Liver (tissue), 8 donors: ENCODE measurements at regions not wholly inside any gene's neighbourhood (a gene's known extent, or its start where the extent isn't known, plus 50 kb on each side); places are given as distances from the start of the nearest gene placed in this dataset.

Experiments used
- DNase-seq: peaks from one replicate; pipeline ENCODE4 v3.0.0-alpha.2; 2017; ENCODE audit warnings: low spot score
- H3K27ac ChIP-seq, 2 donors: one replicate each; pipeline ENCODE4 v1.7.0; 2013; ENCODE audit warnings: inconsistent platforms in 2 of 2, low read length in 2 of 2, control low read depth in 1 of 2, low read depth in 1 of 2, mild to moderate bottlenecking in 1 of 2
- H3K27me3 ChIP-seq, 4 donors: one replicate each; pipeline versions ENCODE4 v1.6.1 to v1.7.0; 2013; ENCODE audit warnings: low read length in 3 of 4, inconsistent platforms in 1 of 4, mild to moderate bottlenecking in 1 of 4, moderate library complexity in 1 of 4; ENCODE audit not compliant: control insufficient read depth in 4 of 4, insufficient read depth in 4 of 4
- H3K36me3 ChIP-seq, 4 donors: one replicate each; pipeline versions ENCODE4 v1.6.1 to v1.7.0; 2013; ENCODE audit warnings: low read length in 3 of 4, mild to moderate bottlenecking in 3 of 4, low read depth in 1 of 4, moderate library complexity in 1 of 4; ENCODE audit not compliant: control insufficient read depth in 4 of 4, insufficient read depth in 3 of 4
- H3K4me1 ChIP-seq, 4 donors: one replicate each; pipeline versions ENCODE4 v1.6.1 to v1.7.0; 2013; ENCODE audit warnings: low read length in 3 of 4, mild to moderate bottlenecking in 3 of 4, moderate library complexity in 1 of 4; ENCODE audit not compliant: control insufficient read depth in 4 of 4, insufficient read depth in 4 of 4
- H3K4me3 ChIP-seq, 3 donors: one replicate each; pipeline versions ENCODE4 v1.6.1 to v1.7.0; 2013; ENCODE audit warnings: low read length in 3 of 3, control low read depth in 1 of 3, low read depth in 1 of 3, mild to moderate bottlenecking in 1 of 3
- H3K9ac ChIP-seq, 2 donors: one replicate each; pipeline ENCODE4 v1.7.0; 2013; ENCODE audit warnings: low read length in 2 of 2, mild to moderate bottlenecking in 2 of 2, moderate library complexity in 2 of 2, control low read depth in 1 of 2, low read depth in 1 of 2
- H3K9me3 ChIP-seq, 4 donors: one replicate each; pipeline versions ENCODE4 v1.6.1 to v1.7.0; 2013; ENCODE audit warnings: low read length in 3 of 4; ENCODE audit not compliant: control insufficient read depth in 4 of 4
- EGR1 ChIP-seq, 2 donors: IDR thresholded peaks; 2 replicates each; pipeline ENCODE4 v1.6.1; 2016 to 2018; ENCODE audit warnings: antibody characterized with exemption in 2 of 2, low read depth in 2 of 2
- FOXA1 ChIP-seq: IDR thresholded peaks from 2 replicates; pipeline ENCODE4 v1.6.1; 2016; ENCODE audit warnings: antibody characterized with exemption
- FOXA2 ChIP-seq: IDR thresholded peaks from 2 replicates; pipeline ENCODE4 v1.6.1; 2016; ENCODE audit warnings: antibody characterized with exemption
- GABPA ChIP-seq, 2 donors: IDR thresholded peaks in 1 of 2; conservative IDR thresholded peaks in 1 of 2; 2 replicates each; pipeline ENCODE4 v1.6.1; 2016; ENCODE audit warnings: antibody characterized with exemption in 2 of 2, mild to moderate bottlenecking in 1 of 2, moderate library complexity in 1 of 2
- HNF4A ChIP-seq, 2 donors: conservative IDR thresholded peaks; 2 replicates each; pipeline ENCODE4 v1.6.1; 2016; ENCODE audit warnings: antibody characterized with exemption in 2 of 2, mild to moderate bottlenecking in 2 of 2
- HNF4G ChIP-seq: IDR thresholded peaks from 2 replicates; pipeline ENCODE4 v1.6.1; 2016; ENCODE audit warnings: antibody characterized with exemption
- JUND ChIP-seq, 2 donors: IDR thresholded peaks; 2 replicates each; pipeline ENCODE4 v1.6.1; 2016; ENCODE audit warnings: antibody characterized with exemption in 2 of 2
- NR2F2 ChIP-seq: IDR thresholded peaks from 2 replicates; pipeline ENCODE4 v1.6.1; 2016; ENCODE audit warnings: antibody characterized with exemption
- RAD21 ChIP-seq, 2 donors: IDR thresholded peaks; 2 replicates each; pipeline ENCODE4 v1.6.1; 2016; ENCODE audit warnings: antibody characterized with exemption in 2 of 2, mild to moderate bottlenecking in 2 of 2
- SP1 ChIP-seq: IDR thresholded peaks from 2 replicates; pipeline ENCODE4 v1.6.1; 2018; ENCODE audit warnings: antibody characterized with exemption, mild to moderate bottlenecking
- YY1 ChIP-seq: IDR thresholded peaks from 2 replicates; pipeline ENCODE4 v1.6.1; 2016; ENCODE audit warnings: antibody characterized with exemption, mild to moderate bottlenecking
- WGBS: extraction: QIAGEN DNeasy Blood & Tissue Kit; methylation state at CpG from one replicate; pipeline ENCODE4 v1.1.7; 2013; 5-methylcytosine and 5-hydroxymethylcytosine counted together
- TF ChIP-seq, protein P1 (sequence below): IDR thresholded peaks from 2 replicates; pipeline ENCODE4 v1.6.1; 2016; ENCODE audit warnings: antibody characterized with exemption
- TF ChIP-seq, protein P2 (sequence below): IDR thresholded peaks from 2 replicates; pipeline ENCODE4 v1.6.1; 2016; ENCODE audit warnings: antibody characterized with exemption, mild to moderate bottlenecking
- TF ChIP-seq, protein P3 (sequence below): IDR thresholded peaks from 2 replicates; pipeline ENCODE4 v1.6.1; 2016; ENCODE audit warnings: antibody characterized with exemption
- TF ChIP-seq, protein P4 (sequence below): fragments of 150-350 bp; IDR thresholded peaks from 2 replicates; pipeline ENCODE4 v1.5.1; 2017; ENCODE audit warnings: improper control_type of control experiment, low read depth, low read length; ENCODE audit not compliant: missing input control
- TF ChIP-seq, protein P5 (sequence below): IDR thresholded peaks from 2 replicates; pipeline ENCODE4 v1.6.1; 2016; ENCODE audit warnings: antibody characterized with exemption
- donor health status: healthy.
- donor health status: healthy.
- donor health status: healthy.
- donor health status: healthy.
- donor health status: healthy.

DNA sequence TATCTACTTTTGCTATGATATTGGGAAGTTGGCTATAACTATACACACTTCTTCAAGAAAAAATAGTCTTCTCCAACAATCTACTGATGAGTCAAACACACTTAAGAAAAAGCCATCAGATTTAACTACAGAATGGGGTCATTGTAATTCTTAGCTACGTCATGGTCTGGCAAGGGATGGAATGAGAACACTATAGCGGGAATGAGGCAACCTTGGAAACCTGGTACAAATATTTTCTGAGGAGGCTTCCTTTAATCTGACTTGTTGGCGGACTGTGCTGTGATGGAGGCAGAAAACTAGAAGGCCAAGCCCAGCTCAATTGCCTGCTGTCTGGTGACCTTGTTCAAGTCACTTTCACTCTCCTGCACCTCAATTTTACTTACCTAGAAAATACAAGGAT lies 586.8 kb upstream of the JAG1 start:
- H3K27me3 ChIP-seq: peaks cover 0 to 5% (median 0%) of the 10 kb centered on the region in 4 donors
- WGBS: 91% methylated on average over 3 of the region's 3 CpGs
- no peaks in the 10 kb centered on the region for H3K36me3 ChIP-seq
- TF ChIP-seq SP1: no peak
- TF ChIP-seq, protein P1, sequence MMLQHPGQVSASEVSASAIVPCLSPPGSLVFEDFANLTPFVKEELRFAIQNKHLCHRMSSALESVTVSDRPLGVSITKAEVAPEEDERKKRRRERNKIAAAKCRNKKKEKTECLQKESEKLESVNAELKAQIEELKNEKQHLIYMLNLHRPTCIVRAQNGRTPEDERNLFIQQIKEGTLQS: no peak
- TF ChIP-seq RAD21 (IDR thresholded peaks at IDR 0.05): no peak
- TF ChIP-seq EGR1 (IDR thresholded peaks at IDR 0.05; ENCODE audit: low read depth in 2 of 2): no peak
- TF ChIP-seq JUND (IDR thresholded peaks at IDR 0.05): no peak
- no peak for TF ChIP-seq GABPA (IDR thresholded peaks at IDR 0.05 in 1 of 2, conservative IDR thresholded peaks at IDR 0.05 in 1 of 2)
- no peak for TF ChIP-seq FOXA2
- no peak for TF ChIP-seq FOXA1
- TF ChIP-seq, protein P2, sequence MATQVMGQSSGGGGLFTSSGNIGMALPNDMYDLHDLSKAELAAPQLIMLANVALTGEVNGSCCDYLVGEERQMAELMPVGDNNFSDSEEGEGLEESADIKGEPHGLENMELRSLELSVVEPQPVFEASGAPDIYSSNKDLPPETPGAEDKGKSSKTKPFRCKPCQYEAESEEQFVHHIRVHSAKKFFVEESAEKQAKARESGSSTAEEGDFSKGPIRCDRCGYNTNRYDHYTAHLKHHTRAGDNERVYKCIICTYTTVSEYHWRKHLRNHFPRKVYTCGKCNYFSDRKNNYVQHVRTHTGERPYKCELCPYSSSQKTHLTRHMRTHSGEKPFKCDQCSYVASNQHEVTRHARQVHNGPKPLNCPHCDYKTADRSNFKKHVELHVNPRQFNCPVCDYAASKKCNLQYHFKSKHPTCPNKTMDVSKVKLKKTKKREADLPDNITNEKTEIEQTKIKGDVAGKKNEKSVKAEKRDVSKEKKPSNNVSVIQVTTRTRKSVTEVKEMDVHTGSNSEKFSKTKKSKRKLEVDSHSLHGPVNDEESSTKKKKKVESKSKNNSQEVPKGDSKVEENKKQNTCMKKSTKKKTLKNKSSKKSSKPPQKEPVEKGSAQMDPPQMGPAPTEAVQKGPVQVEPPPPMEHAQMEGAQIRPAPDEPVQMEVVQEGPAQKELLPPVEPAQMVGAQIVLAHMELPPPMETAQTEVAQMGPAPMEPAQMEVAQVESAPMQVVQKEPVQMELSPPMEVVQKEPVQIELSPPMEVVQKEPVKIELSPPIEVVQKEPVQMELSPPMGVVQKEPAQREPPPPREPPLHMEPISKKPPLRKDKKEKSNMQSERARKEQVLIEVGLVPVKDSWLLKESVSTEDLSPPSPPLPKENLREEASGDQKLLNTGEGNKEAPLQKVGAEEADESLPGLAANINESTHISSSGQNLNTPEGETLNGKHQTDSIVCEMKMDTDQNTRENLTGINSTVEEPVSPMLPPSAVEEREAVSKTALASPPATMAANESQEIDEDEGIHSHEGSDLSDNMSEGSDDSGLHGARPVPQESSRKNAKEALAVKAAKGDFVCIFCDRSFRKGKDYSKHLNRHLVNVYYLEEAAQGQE: no peak
- TF ChIP-seq, protein P3, sequence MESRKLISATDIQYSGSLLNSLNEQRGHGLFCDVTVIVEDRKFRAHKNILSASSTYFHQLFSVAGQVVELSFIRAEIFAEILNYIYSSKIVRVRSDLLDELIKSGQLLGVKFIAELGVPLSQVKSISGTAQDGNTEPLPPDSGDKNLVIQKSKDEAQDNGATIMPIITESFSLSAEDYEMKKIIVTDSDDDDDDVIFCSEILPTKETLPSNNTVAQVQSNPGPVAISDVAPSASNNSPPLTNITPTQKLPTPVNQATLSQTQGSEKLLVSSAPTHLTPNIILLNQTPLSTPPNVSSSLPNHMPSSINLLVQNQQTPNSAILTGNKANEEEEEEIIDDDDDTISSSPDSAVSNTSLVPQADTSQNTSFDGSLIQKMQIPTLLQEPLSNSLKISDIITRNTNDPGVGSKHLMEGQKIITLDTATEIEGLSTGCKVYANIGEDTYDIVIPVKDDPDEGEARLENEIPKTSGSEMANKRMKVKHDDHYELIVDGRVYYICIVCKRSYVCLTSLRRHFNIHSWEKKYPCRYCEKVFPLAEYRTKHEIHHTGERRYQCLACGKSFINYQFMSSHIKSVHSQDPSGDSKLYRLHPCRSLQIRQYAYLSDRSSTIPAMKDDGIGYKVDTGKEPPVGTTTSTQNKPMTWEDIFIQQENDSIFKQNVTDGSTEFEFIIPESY: no peak
- TF ChIP-seq HNF4A (conservative IDR thresholded peaks at IDR 0.05): no peak
- no peak for TF ChIP-seq YY1
- H3K4me3 ChIP-seq: no peak overlapping the region
- no peak overlapping the region for H3K27ac ChIP-seq
- peaks cover 0 to 5% (median 1%) of the 10 kb centered on the region in 4 donors for H3K9me3 ChIP-seq
- H3K9ac ChIP-seq: no peak overlapping the region
- H3K4me1 ChIP-seq: no peaks in the 10 kb centered on the region
- no peak for DNase-seq

DNA sequence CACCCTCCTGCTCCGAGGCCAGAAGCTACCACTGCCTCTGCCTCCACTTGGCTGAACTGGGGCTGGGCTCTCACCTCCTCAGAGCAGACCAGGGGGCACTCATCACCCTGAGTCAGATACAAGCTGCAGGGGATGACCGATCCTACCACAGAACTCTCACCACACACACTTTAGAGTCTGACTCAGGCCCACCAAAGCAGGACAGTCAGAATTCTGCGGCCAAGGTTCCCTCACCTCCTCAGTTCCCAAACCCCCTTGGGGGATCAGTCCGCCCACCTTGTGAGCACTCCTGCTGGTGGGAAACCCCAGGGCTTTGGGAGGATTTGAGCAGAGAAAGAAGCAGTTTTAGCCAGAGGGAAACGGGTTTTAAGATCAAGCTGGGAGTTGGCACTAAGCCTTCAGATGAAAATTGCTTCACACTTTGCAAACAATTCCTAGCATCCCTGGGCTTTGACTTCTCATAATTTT lies 587.8 kb upstream of the JAG1 start:
- Histone ChIP-seq H3K36me3 (no peaks in the 10 kb centered on the region), H3K9me3 (peaks cover 0 to 5% (median 1%) of the 10 kb centered on the region in 4 donors), H3K4me3 (no peak overlapping the region), H3K4me1 (no peaks in the 10 kb centered on the region), H3K27ac (no peak overlapping the region), H3K9ac (no peak overlapping the region), H3K27me3 (peaks cover 0 to 7% (median 0%) of the 10 kb centered on the region in 4 donors)
- WGBS: 71% methylated on average over 5 of the region's 5 CpGs
- DNase-seq: no peak
- TF ChIP-seq EGR1 (IDR thresholded peaks at IDR 0.05; ENCODE audit: low read depth in 2 of 2) (no peak), NR2F2 (no peak), GABPA (IDR thresholded peaks at IDR 0.05 in 1 of 2, conservative IDR thresholded peaks at IDR 0.05 in 1 of 2) (no peak), JUND (IDR thresholded peaks at IDR 0.05) (no peak), HNF4G (no peak), YY1 (no peak), FOXA2 (no peak), HNF4A (conservative IDR thresholded peaks at IDR 0.05) (no peak), RAD21 (IDR thresholded peaks at IDR 0.05) (no peak)
- TF ChIP-seq, protein P2: no peak
- TF ChIP-seq, protein P1: no peak
- TF ChIP-seq, protein P3: no peak
- TF ChIP-seq, protein P4, sequence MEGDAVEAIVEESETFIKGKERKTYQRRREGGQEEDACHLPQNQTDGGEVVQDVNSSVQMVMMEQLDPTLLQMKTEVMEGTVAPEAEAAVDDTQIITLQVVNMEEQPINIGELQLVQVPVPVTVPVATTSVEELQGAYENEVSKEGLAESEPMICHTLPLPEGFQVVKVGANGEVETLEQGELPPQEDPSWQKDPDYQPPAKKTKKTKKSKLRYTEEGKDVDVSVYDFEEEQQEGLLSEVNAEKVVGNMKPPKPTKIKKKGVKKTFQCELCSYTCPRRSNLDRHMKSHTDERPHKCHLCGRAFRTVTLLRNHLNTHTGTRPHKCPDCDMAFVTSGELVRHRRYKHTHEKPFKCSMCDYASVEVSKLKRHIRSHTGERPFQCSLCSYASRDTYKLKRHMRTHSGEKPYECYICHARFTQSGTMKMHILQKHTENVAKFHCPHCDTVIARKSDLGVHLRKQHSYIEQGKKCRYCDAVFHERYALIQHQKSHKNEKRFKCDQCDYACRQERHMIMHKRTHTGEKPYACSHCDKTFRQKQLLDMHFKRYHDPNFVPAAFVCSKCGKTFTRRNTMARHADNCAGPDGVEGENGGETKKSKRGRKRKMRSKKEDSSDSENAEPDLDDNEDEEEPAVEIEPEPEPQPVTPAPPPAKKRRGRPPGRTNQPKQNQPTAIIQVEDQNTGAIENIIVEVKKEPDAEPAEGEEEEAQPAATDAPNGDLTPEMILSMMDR: no peak
- TF ChIP-seq, protein P5, sequence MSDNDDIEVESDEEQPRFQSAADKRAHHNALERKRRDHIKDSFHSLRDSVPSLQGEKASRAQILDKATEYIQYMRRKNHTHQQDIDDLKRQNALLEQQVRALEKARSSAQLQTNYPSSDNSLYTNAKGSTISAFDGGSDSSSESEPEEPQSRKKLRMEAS: no peak
